ENCODE measurements at regions not wholly inside any gene's neighbourhood (a gene's known extent, or its start where the extent isn't known, plus 50 kb on each side); places are given as distances from the start of the nearest gene placed in this dataset.

GRCh38 chr3:74352166-74352565 lies 262.3 kb downstream of the CNTN3 start:
- TF ChIP-seq, protein P1, sequence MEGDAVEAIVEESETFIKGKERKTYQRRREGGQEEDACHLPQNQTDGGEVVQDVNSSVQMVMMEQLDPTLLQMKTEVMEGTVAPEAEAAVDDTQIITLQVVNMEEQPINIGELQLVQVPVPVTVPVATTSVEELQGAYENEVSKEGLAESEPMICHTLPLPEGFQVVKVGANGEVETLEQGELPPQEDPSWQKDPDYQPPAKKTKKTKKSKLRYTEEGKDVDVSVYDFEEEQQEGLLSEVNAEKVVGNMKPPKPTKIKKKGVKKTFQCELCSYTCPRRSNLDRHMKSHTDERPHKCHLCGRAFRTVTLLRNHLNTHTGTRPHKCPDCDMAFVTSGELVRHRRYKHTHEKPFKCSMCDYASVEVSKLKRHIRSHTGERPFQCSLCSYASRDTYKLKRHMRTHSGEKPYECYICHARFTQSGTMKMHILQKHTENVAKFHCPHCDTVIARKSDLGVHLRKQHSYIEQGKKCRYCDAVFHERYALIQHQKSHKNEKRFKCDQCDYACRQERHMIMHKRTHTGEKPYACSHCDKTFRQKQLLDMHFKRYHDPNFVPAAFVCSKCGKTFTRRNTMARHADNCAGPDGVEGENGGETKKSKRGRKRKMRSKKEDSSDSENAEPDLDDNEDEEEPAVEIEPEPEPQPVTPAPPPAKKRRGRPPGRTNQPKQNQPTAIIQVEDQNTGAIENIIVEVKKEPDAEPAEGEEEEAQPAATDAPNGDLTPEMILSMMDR (optimal IDR thresholded peaks at IDR 0.05 in 1 of 3, IDR thresholded peaks at IDR 0.05 in 1 of 3, conservative IDR thresholded peaks at IDR 0.05 in 1 of 3; ENCODE audit: extremely low read depth in 1 of 3, insufficient read depth in 2 of 3, low read length in 3 of 3): no peak
- TF ChIP-seq EZH2 (IDR thresholded peaks at IDR 0.05; ENCODE audit: low read length): no peak
